Fibroblast of the aortic adventitia (primary cell): ENCODE measurements at regions not wholly inside any gene's neighbourhood (a gene's known extent, or its start where the extent isn't known, plus 50 kb on each side); places are given as distances from the start of the nearest gene placed in this dataset.

Source experiments
- DNase-seq: peaks from one replicate; pipeline ENCODE4 v3.0.0-alpha.2; 2010; ENCODE audit warnings: low read depth
- H3K4me3 ChIP-seq: 2 replicates; pipeline ENCODE4 v1.5.1; 2011; ENCODE audit warnings: low read depth, mild to moderate bottlenecking, control low read depth, low read length, moderate library complexity
- TF ChIP-seq, protein P1 (sequence below): IDR thresholded peaks from 2 replicates; pipeline ENCODE4 v1.5.1; 2011; ENCODE audit warnings: mild to moderate bottlenecking, low read length, control low read depth, inconsistent platforms; ENCODE audit not compliant: insufficient read depth

DNA sequence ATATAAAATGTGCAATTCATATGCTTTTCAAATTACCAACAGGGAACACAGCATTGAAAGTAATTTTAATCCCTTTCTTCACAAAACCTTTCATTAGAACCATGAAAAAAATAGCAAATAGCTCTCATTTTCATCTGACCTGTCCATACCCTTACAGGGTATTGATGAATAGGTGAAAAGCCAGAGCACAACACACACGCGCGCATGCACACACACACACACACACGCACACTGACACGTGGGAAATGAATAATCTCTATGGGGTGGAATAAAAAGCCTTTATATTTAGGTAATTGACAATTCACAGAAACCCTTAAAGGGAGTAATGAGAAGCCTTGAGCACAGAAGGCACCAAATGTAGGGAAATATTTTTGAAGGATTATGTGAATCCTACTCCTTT is 76.2 kb upstream of the POU2AF2 start:
- no peak for DNase-seq
- H3K4me3 ChIP-seq: no peak overlapping the region
- TF ChIP-seq, protein P1, sequence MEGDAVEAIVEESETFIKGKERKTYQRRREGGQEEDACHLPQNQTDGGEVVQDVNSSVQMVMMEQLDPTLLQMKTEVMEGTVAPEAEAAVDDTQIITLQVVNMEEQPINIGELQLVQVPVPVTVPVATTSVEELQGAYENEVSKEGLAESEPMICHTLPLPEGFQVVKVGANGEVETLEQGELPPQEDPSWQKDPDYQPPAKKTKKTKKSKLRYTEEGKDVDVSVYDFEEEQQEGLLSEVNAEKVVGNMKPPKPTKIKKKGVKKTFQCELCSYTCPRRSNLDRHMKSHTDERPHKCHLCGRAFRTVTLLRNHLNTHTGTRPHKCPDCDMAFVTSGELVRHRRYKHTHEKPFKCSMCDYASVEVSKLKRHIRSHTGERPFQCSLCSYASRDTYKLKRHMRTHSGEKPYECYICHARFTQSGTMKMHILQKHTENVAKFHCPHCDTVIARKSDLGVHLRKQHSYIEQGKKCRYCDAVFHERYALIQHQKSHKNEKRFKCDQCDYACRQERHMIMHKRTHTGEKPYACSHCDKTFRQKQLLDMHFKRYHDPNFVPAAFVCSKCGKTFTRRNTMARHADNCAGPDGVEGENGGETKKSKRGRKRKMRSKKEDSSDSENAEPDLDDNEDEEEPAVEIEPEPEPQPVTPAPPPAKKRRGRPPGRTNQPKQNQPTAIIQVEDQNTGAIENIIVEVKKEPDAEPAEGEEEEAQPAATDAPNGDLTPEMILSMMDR: no peak

DNA sequence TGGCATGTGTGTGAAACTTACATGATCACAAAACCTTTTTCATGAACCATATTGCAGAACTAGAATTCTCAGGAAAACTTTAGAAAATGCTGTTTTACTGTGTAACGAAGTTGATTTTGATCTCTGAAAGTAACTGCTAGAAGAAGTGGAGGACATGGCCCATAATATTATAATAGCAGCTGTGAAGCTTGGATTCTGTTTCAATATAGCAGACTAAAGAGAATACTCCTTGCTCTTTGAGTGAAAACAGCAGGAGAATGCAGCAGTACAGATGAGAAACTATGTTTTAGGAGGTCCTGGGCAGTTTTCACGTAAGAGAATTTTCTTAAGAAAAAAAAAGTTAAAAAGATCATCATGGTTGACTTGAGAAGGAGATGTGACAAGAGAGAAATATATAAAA is 76.7 kb upstream of the POU2AF2 start:
- H3K4me3 ChIP-seq: no peak overlapping the region
- TF ChIP-seq, protein P1: no peak

DNA sequence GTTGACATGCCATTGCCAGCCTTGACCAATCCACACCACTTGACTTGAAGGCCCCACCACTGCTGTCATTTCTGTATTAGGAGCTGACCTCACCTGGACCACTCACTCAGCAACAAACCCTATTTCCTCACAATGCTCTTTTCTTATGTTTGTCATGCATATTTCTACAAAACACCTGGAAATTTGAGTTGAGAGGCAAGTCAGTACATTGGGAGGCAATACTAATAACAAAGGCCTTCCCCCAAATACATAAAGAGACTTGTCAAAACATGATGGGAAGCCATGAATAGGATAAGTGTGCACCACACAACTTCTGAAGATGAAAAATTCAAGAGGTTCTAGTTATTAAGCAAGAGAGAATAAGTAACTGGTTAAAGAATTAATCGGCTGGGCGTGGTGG is 77.9 kb upstream of the POU2AF2 start:
- no peak for DNase-seq
- TF ChIP-seq, protein P1: no peak

More for the DNA sequence above, 76.7 kb upstream of the POU2AF2 start:
- DNase-seq: no peak

DNA sequence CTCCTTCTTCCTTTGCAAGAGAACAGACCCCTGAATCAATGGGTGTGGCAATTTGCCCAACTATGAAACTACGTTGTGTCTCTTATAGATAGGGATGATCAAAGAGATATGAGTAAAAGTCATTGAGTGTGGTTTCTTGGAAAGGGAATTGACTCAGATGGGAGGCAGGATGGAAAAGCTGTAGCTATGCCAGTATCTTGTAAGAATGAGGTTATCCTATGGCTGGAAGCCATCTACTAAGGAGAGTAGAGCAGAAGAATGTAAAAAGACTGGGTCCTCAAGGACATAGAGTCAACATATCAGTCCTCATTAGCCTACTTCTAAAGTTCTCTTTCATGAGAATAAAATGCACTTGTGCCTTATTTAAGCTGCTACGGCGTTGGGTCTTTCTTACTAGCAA is 78.9 kb upstream of the POU2AF2 start:
- H3K4me3 ChIP-seq: no peak overlapping the region
- peak; percentile 33 for DNase-seq
- TF ChIP-seq, protein P1: no peak

More for the DNA sequence above, 77.9 kb upstream of the POU2AF2 start:
- no peak overlapping the region for H3K4me3 ChIP-seq

DNA sequence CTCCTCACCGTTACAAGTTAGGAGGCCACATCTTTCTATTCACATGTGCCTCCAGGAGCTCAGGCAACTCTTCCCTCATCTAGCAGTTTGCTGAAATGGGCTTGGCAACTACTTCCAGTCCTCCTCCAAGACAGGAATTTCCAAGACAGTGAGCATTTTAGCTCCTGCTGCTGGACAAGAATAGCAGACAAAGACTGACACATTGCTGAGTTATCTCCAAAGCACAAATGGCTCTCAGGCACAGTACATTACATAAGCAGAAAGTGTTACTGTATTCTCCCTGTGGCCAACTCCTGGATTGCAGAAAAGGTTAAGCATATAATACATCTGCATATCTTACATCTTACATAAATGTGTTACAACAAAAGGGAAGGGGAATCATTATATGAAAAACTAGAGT is 83.2 kb upstream of the POU2AF2 start:
- DNase-seq: peak; percentile 76
- H3K4me3 ChIP-seq: no peak overlapping the region
- TF ChIP-seq, protein P1: peak; percentile 31

DNA sequence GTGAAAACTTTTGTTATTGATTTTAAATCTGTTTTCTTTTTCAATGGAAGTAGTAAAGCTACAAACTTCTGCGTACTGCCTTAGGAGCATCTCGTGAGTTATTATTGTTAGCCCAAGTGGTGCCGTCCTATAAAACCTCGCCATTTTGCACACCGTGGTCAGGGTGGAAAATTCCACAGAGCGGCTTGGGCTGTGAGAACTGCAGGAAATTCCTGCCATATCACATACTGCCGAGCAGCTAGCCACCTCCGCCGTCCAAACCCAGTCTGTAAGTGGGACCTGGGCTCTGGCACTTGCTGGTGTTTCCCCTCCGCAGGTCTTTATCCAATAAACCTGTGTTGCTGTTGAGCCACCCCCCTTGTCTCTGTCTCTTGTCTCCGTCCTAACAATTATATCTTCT is 88.0 kb upstream of the POU2AF2 start:
- no peak overlapping the region for H3K4me3 ChIP-seq
- DNase-seq: no peak
- TF ChIP-seq, protein P1: no peak

DNA sequence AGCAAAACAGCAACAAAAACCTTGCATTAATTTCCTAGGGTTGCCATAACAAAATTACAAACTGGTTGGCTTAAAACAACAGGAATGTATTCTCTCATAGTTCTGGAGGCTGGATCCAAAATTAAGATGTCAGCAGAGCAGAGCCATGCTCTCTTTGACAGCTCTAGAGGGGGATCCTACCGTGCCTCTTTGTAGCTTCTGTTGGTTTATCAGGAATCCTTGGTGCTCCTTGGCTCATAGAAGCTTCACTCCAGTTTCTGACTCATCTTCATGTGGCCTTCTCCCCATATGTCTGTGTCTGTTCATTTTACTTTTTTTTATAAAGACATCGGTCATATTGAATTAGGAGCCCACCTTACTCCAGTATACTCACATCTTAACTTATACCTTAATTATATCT is 90.5 kb upstream of the POU2AF2 start:
- DNase-seq: peak; percentile 10
- TF ChIP-seq, protein P1: no peak
- no peak overlapping the region for H3K4me3 ChIP-seq
